Smooth muscle cell (in vitro differentiated cells): ENCODE measurements at regions not wholly inside any gene's neighbourhood (a gene's known extent, or its start where the extent isn't known, plus 50 kb on each side); places are given as distances from the start of the nearest gene placed in this dataset.

Experiments used
- DNase-seq: peaks from one replicate; lab custom pipeline; 2025; ENCODE audit not compliant: unreplicated experiment; lab: John Stamatoyannopoulos, UW
- H2AFZ ChIP-seq: fragments of 200-600 bp; sonication (generic); 2 replicates; pipeline ENCODE4 v1.6.0; 2016; ENCODE audit warnings: antibody characterized with exemption, low read depth, mild to moderate bottlenecking
- H3F3A ChIP-seq: fragments of 200-600 bp; sonication (generic); 2 replicates; pipeline ENCODE4 v1.6.0; 2017; ENCODE audit warnings: antibody characterized with exemption, low read depth
- H3K27ac ChIP-seq: fragments of 200-600 bp; sonication (generic); 2 replicates; pipeline ENCODE4 v1.5.1; 2016; ENCODE audit warnings: low read depth, mild to moderate bottlenecking
- H3K27me3 ChIP-seq: fragments of 200-600 bp; sonication (generic); 2 replicates; pipeline ENCODE4 v1.6.1; 2016; ENCODE audit warnings: low read depth, mild to moderate bottlenecking
- H3K36me3 ChIP-seq: fragments of 200-600 bp; sonication (generic); 2 replicates; pipeline ENCODE4 v1.5.1; 2016; ENCODE audit warnings: low read depth
- H3K4me1 ChIP-seq: fragments of 200-600 bp; sonication (generic); 2 replicates; pipeline ENCODE4 v1.5.1; 2016; ENCODE audit warnings: low read depth
- H3K4me2 ChIP-seq: fragments of 200-600 bp; sonication (generic); 2 replicates; pipeline ENCODE4 v1.6.0; 2016; ENCODE audit warnings: mild to moderate bottlenecking
- H3K4me3 ChIP-seq: fragments of 200-600 bp; sonication (generic); 2 replicates; pipeline ENCODE4 v1.5.1; 2016; ENCODE audit warnings: mild to moderate bottlenecking
- H3K79me2 ChIP-seq: fragments of 200-600 bp; sonication (generic); 2 replicates; pipeline ENCODE4 v1.6.0; 2016; ENCODE audit warnings: low read depth, mild to moderate bottlenecking
- H3K9ac ChIP-seq: fragments of 200-600 bp; sonication (generic); 2 replicates; pipeline ENCODE4 v1.6.0; 2016; ENCODE audit warnings: low read depth
- H3K9me3 ChIP-seq: fragments of 200-600 bp; sonication (generic); replicated peaks from 2 replicates; pipeline ENCODE4 v1.5.1; 2016; ENCODE audit warnings: low read depth
- H4K20me1 ChIP-seq: fragments of 200-600 bp; sonication (generic); 2 replicates; pipeline ENCODE4 v1.6.0; 2016; ENCODE audit warnings: low read depth
- CTCF ChIP-seq: fragments of 200-600 bp; sonication (generic); IDR thresholded peaks from 2 replicates; pipeline ENCODE4 v1.5.1; 2017; ENCODE audit warnings: borderline replicate concordance, mild to moderate bottlenecking, antibody characterized with exemption; ENCODE audit not compliant: insufficient read depth, poor library complexity, severe bottlenecking
- WGBS: methylation state at CpG from one replicate; pipeline ENCODE4 v1.1.7; 2016; ENCODE audit warnings: low lambda C conversion rate; 5-methylcytosine and 5-hydroxymethylcytosine counted together

DNA sequence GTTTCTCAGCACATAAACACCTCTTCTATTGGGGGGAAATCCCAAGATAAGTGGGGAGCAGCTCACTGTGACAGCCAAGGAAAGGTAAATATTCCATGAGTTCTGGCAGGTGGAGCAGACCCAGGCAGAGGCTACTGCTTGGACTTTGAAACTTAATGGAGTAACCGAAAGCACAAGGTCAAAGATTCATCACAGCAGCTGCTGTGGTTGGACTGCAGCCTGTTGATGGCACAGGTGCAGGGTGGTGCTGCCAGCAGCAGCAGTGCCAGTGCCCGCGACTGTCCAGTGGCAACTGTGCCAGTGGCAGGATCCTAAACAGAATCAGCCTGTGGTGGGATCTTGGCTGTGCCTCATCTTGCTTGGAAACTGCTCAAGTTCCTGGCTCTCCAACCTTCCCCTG lies 81.4 kb upstream of the ARID2 start:
- 93% methylated on average over 3 of the region's 3 CpGs for WGBS
- DNase-seq, result no peak
- Histone ChIP-seq H3K9me3 (no peaks in the 10 kb centered on the region), H3F3A (no peaks in the 10 kb centered on the region), H4K20me1 (no peaks in the 10 kb centered on the region), H3K4me2 (no peak overlapping the region), H3K27ac (no peak overlapping the region), H2AFZ (no peak overlapping the region), H3K36me3 (no peaks in the 10 kb centered on the region), H3K4me1 (peaks cover 19% of the 10 kb centered on the region), H3K4me3 (no peak overlapping the region), H3K9ac (no peak overlapping the region), H3K79me2 (no peaks in the 10 kb centered on the region), H3K27me3 (no peaks in the 10 kb centered on the region)
- TF ChIP-seq CTCF, result no peak

GRCh38 chr12:45651029-45651428 lies 78.5 kb upstream of the ARID2 start:
- WGBS, result 93% methylated on average over 1 of the region's 1 CpG
- Histone ChIP-seq H3K4me3 (no peak overlapping the region), H3K27me3 (no peaks in the 10 kb centered on the region), H3K79me2 (no peaks in the 10 kb centered on the region), H3K4me1 (peaks cover 3% of the 10 kb centered on the region), H3K27ac (no peak overlapping the region), H2AFZ (no peak overlapping the region), H3K4me2 (no peak overlapping the region), H3K9ac (no peak overlapping the region), H3K36me3 (no peaks in the 10 kb centered on the region), H3F3A (no peaks in the 10 kb centered on the region), H4K20me1 (no peaks in the 10 kb centered on the region), H3K9me3 (no peaks in the 10 kb centered on the region)
- no peak for TF ChIP-seq CTCF
- no peak for DNase-seq

DNA sequence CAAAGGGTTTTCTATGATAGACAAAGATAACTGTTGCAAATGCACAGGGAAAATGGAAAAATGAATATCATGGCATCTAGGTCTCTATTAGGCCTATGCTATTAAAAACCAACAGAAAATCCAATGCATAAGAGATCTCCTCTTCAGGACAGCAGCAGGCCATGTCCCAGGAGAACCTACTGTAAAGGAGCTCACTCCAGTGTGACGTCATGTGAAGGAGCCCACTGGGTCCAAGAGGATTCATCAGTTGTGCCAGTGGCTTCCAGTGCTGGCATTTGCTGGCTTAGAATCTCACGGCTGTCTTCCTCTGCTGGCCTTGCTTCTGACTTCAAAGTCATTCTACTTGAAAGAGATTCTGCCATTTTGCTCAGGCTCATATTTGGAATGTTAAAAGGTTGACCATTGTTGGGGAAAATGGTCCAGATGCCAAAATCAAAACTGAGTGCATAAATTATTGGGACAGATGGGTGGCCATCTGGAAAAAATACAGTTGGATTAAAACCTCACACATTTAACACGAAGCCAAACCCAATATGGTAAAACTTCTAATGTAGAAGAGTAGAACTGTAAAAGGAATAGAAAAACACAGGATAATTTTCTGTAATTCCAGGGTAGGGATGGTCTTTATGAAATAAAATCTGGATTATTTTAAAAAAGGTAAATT lies 75.4 kb upstream of the ARID2 start:
- H3K79me2 ChIP-seq, result no peaks in the 10 kb centered on the region
- H3K27me3 ChIP-seq, result no peaks in the 10 kb centered on the region
- no peaks in the 10 kb centered on the region for H3K9me3 ChIP-seq
- H3K4me1 ChIP-seq, result no peaks in the 10 kb centered on the region
- no peak overlapping the region for H3K9ac ChIP-seq
- H2AFZ ChIP-seq, result no peak overlapping the region
- no peak overlapping the region for H3K4me3 ChIP-seq
- H4K20me1 ChIP-seq, result no peaks in the 10 kb centered on the region
- H3K4me2 ChIP-seq, result no peak overlapping the region
- no peaks in the 10 kb centered on the region for H3K36me3 ChIP-seq
- TF ChIP-seq CTCF, result no peak
- no peak overlapping the region for H3K27ac ChIP-seq
- DNase-seq, result no peak
- 93% methylated on average over 3 of the region's 3 CpGs for WGBS
- no peaks in the 10 kb centered on the region for H3F3A ChIP-seq

DNA sequence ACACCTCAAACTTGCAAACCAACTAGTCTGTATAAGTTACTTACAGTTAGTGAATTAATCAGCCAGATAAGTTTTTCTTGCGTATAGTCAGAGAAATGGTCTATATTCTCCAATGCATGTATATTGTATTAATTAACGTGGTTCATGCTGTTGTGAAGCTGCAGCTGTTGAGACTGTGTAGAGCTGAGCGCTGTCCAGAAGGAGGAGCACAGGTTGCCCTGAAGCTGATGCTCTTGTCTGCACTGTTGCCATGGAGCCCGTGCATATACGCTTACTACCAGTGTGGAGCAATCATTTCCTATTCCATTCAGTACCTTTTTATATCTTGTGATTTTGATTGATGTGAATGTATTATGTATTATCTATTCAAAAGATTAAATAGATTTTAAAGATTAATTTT lies 74.3 kb upstream of the ARID2 start:
- 83% methylated on average over 5 of the region's 5 CpGs for WGBS
- DNase-seq, result no peak
- no peaks in the 10 kb centered on the region for H3K4me1 ChIP-seq
- no peaks in the 10 kb centered on the region for H4K20me1 ChIP-seq
- H3F3A ChIP-seq, result no peaks in the 10 kb centered on the region
- no peaks in the 10 kb centered on the region for H3K9me3 ChIP-seq
- H3K4me3 ChIP-seq, result no peak overlapping the region
- no peak overlapping the region for H3K9ac ChIP-seq
- H2AFZ ChIP-seq, result no peak overlapping the region
- TF ChIP-seq CTCF, result no peak
- no peaks in the 10 kb centered on the region for H3K79me2 ChIP-seq
- no peak overlapping the region for H3K27ac ChIP-seq
- H3K27me3 ChIP-seq, result no peaks in the 10 kb centered on the region
- H3K36me3 ChIP-seq, result no peaks in the 10 kb centered on the region
- H3K4me2 ChIP-seq, result no peak overlapping the region
